NCI-H128 (cell line): ENCODE measurements at regions not wholly inside any gene's neighbourhood (a gene's known extent, or its start where the extent isn't known, plus 50 kb on each side); places are given as distances from the start of the nearest gene placed in this dataset.
A peak's percentile ranks its signal among the peaks of the same experiment; 100 is the strongest.

Source experiments
- DNase-seq: peaks from one replicate; lab custom pipeline; 2025; ENCODE audit not compliant: unreplicated experiment; lab: John Stamatoyannopoulos, UW

- DNase-seq: no peak
Measured at GRCh38 chr10:128461991-128462390, 335.8 kb upstream of the MKI67 start.

- DNase-seq: no peak
Measured at GRCh38 chr10:128462844-128463243, 336.6 kb upstream of the MKI67 start.

GRCh38 chr10:128463991-128464760, 338.0 kb upstream of the MKI67 start:
- no peak for DNase-seq

GRCh38 chr10:128465697-128466096, 339.5 kb upstream of the MKI67 start:
- no peak for DNase-seq

GRCh38 chr10:128466831-128467371, 340.7 kb upstream of the MKI67 start:
- DNase-seq: no peak

GRCh38 chr10:128468462-128468861, 342.2 kb upstream of the MKI67 start:
- DNase-seq: no peak

- DNase-seq: no peak
Measured at GRCh38 chr10:128469515-128469914, 343.3 kb upstream of the MKI67 start.

GRCh38 chr10:128470321-128470965, 344.2 kb upstream of the MKI67 start:
- DNase-seq: no peak

- DNase-seq: no peak
Measured at GRCh38 chr10:128471151-128471550, 344.9 kb upstream of the MKI67 start.

- DNase-seq: no peak
Measured at GRCh38 chr10:128472196-128472595, 346.0 kb upstream of the MKI67 start.

GRCh38 chr10:128473396-128473795, 347.2 kb upstream of the MKI67 start:
- no peak for DNase-seq

- no peak for DNase-seq
Measured at GRCh38 chr10:128473911-128474310, 347.7 kb upstream of the MKI67 start.

GRCh38 chr10:128474571-128474970, 348.3 kb upstream of the MKI67 start:
- no peak for DNase-seq

GRCh38 chr10:128475686-128476367, 349.6 kb upstream of the MKI67 start:
- DNase-seq: no peak

- DNase-seq: no peak
Measured at GRCh38 chr10:128476368-128476725, 350.1 kb upstream of the MKI67 start.

GRCh38 chr10:128476845-128477244, 350.6 kb upstream of the MKI67 start:
- no peak for DNase-seq

- DNase-seq: no peak
Measured at GRCh38 chr10:128480601-128481000, 354.4 kb upstream of the MKI67 start.

GRCh38 chr10:128481152-128481840, 355.1 kb upstream of the MKI67 start:
- DNase-seq: peak; percentile 56

GRCh38 chr10:128482052-128482451, 355.8 kb upstream of the MKI67 start:
- DNase-seq: no peak

- no peak for DNase-seq
Measured at GRCh38 chr10:128483216-128483615, 357.0 kb upstream of the MKI67 start.

- DNase-seq: no peak
Measured at GRCh38 chr10:128484041-128484440, 357.8 kb upstream of the MKI67 start.
